Embryonic facial prominence (tissue), 1 donor: ENCODE measurements at regions not wholly inside any gene's neighbourhood (a gene's known extent, or its start where the extent isn't known, plus 50 kb on each side); places are given as distances from the start of the nearest gene placed in this dataset.
"Not testable (repeated sequence)": the region's sequence is repeated elsewhere in the genome, so short reads cannot be mapped to it uniquely, and the experiment has no call there.

ENCODE experiments used
- DNase-seq: peaks from one replicate; pipeline ENCODE4 v3.0.0-alpha.2; 2016; ENCODE audit errors: extremely low spot score

GRCh38 chr15:60259469-60259868, 138.3 kb downstream of the ANXA2 start:
- no peak for DNase-seq

GRCh38 chr15:60264088-60264487, 133.7 kb downstream of the ANXA2 start:
- no peak for DNase-seq

- DNase-seq = no peak
Measured at GRCh38 chr15:60264566-60264965, 133.2 kb downstream of the ANXA2 start.

- no peak for DNase-seq
Measured at GRCh38 chr15:60265057-60265456, 132.7 kb downstream of the ANXA2 start.

- no peak for DNase-seq
Measured at GRCh38 chr15:60272623-60273022, 125.2 kb downstream of the ANXA2 start.

GRCh38 chr15:60275624-60276023, 122.2 kb downstream of the ANXA2 start:
- DNase-seq = no peak

- no peak for DNase-seq
Measured at GRCh38 chr15:60278879-60279278, 118.9 kb downstream of the ANXA2 start.

GRCh38 chr15:60280259-60280658, 117.5 kb downstream of the ANXA2 start:
- DNase-seq = no peak

GRCh38 chr15:60283936-60284335, 113.8 kb downstream of the ANXA2 start:
- DNase-seq = no peak

- DNase-seq = not testable (repeated sequence)
Measured at GRCh38 chr15:60295901-60296300, 101.9 kb downstream of the ANXA2 start.

- DNase-seq = no peak
Measured at GRCh38 chr15:60297047-60297446, 100.7 kb downstream of the ANXA2 start.
